SIG-M5 treated with dmso at 0.1 percent for 504 hours (cell line): ENCODE measurements at regions not wholly inside any gene's neighbourhood (a gene's known extent, or its start where the extent isn't known, plus 50 kb on each side); places are given as distances from the start of the nearest gene placed in this dataset.
A peak's percentile ranks its signal among the peaks of the same experiment; 100 is the strongest.
"Not testable (repeated sequence)": the region's sequence is repeated elsewhere in the genome, so short reads cannot be mapped to it uniquely, and the experiment has no call there.

Experiments used
- DNase-seq: peaks from one replicate; lab custom pipeline; 2025; ENCODE audit not compliant: unreplicated experiment; lab: John Stamatoyannopoulos, UW

- DNase-seq = no peak
These were observed 101.1 kb downstream of the KIF4B start for GRCh38 chr5:155114655-155115054.

- no peak for DNase-seq
These were observed 103.1 kb downstream of the KIF4B start for GRCh38 chr5:155116456-155117251.

GRCh38 chr5:155125551-155126095 is 112.1 kb downstream of the KIF4B start:
- no peak for DNase-seq

- no peak for DNase-seq
These were observed 113.0 kb downstream of the KIF4B start for GRCh38 chr5:155126573-155126972.

GRCh38 chr5:155127552-155127951 is 114.0 kb downstream of the KIF4B start:
- no peak for DNase-seq

- DNase-seq = no peak
These were observed 115.4 kb downstream of the KIF4B start for GRCh38 chr5:155128786-155129512.

GRCh38 chr5:155129513-155129880 is 115.9 kb downstream of the KIF4B start:
- DNase-seq = no peak

GRCh38 chr5:155134130-155134529 is 120.6 kb downstream of the KIF4B start:
- DNase-seq = no peak

- no peak for DNase-seq
These were observed 122.8 kb downstream of the KIF4B start for GRCh38 chr5:155136216-155136850.

- DNase-seq = no peak
These were observed 124.1 kb downstream of the KIF4B start for GRCh38 chr5:155137683-155138082.

GRCh38 chr5:155140646-155141045 is 127.1 kb downstream of the KIF4B start:
- no peak for DNase-seq

GRCh38 chr5:155144956-155145355 is 131.4 kb downstream of the KIF4B start:
- no peak for DNase-seq

GRCh38 chr5:155147222-155147621 is 133.7 kb downstream of the KIF4B start:
- no peak for DNase-seq

GRCh38 chr5:155148694-155149093 is 135.1 kb downstream of the KIF4B start:
- DNase-seq = no peak

- DNase-seq = peak; percentile 59
These were observed 136.5 kb downstream of the KIF4B start for GRCh38 chr5:155150012-155150411.

- no peak for DNase-seq
These were observed 141.4 kb downstream of the KIF4B start for GRCh38 chr5:155154973-155155372.

- DNase-seq = not testable (repeated sequence)
These were observed 149.5 kb downstream of the KIF4B start for GRCh38 chr5:155163084-155163483.

GRCh38 chr5:155167736-155168135 is 154.2 kb downstream of the KIF4B start:
- no peak for DNase-seq

GRCh38 chr5:155181542-155181941 is 168.0 kb downstream of the KIF4B start:
- no peak for DNase-seq

- DNase-seq = no peak
These were observed 175.9 kb downstream of the KIF4B start for GRCh38 chr5:155189476-155189875.

- DNase-seq = no peak
These were observed 176.4 kb downstream of the KIF4B start for GRCh38 chr5:155189981-155190380.

- DNase-seq = no peak
These were observed 179.5 kb downstream of the KIF4B start for GRCh38 chr5:155193029-155193428.
